ENCODE measurements at regions not wholly inside any gene's neighbourhood (a gene's known extent, or its start where the extent isn't known, plus 50 kb on each side); places are given as distances from the start of the nearest gene placed in this dataset.

- TF ChIP-seq, protein P1, sequence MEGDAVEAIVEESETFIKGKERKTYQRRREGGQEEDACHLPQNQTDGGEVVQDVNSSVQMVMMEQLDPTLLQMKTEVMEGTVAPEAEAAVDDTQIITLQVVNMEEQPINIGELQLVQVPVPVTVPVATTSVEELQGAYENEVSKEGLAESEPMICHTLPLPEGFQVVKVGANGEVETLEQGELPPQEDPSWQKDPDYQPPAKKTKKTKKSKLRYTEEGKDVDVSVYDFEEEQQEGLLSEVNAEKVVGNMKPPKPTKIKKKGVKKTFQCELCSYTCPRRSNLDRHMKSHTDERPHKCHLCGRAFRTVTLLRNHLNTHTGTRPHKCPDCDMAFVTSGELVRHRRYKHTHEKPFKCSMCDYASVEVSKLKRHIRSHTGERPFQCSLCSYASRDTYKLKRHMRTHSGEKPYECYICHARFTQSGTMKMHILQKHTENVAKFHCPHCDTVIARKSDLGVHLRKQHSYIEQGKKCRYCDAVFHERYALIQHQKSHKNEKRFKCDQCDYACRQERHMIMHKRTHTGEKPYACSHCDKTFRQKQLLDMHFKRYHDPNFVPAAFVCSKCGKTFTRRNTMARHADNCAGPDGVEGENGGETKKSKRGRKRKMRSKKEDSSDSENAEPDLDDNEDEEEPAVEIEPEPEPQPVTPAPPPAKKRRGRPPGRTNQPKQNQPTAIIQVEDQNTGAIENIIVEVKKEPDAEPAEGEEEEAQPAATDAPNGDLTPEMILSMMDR (IDR thresholded peaks at IDR 0.05; ENCODE audit: control insufficient read depth, extremely low read depth, insufficient read depth), result no peak
- DNase-seq (ENCODE audit: low read depth), result no peak
- no peak overlapping the region for H3K4me3 ChIP-seq (ENCODE audit: low read depth, low read length)
These were observed 70.4 kb upstream of the TMEM17 start for GRCh38 chr2:62576276-62576939.

- no peak for DNase-seq (ENCODE audit: low read depth)
- no peak overlapping the region for H3K4me3 ChIP-seq (ENCODE audit: low read depth, low read length)
- TF ChIP-seq, protein P1 (IDR thresholded peaks at IDR 0.05; ENCODE audit: control insufficient read depth, extremely low read depth, insufficient read depth), result no peak
These were observed 67.9 kb upstream of the TMEM17 start for GRCh38 chr2:62573936-62574335.

DNA sequence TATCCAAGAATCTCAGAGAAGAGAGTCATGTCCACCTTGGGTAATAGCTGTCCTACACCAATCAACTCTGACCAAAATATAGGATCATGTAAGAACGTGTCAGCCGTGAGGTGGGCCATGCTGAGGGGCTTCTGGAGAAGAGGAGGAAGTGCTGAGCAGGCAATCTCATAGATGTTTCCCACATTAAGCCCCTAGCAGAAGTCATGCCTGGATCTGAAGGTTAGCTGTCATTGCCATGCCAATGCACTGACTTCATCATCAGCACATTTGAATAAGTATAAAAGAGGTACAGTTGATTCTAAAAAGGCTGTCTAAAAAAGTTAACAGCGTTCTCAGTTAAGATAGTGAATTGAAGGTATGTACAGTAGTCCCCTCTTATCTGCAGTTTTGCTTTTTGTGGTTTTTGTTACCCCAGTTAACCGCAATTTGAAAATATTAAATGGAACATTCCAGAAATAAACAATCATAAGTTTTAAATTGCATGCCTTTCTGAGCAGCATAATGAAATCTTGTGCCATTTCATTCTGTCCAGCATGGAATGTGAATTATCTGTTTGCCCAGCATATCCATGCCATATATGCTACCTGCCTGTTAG, 67.2 kb upstream of the TMEM17 start:
- TF ChIP-seq, protein P1 (IDR thresholded peaks at IDR 0.05; ENCODE audit: control insufficient read depth, extremely low read depth, insufficient read depth), result no peak
- H3K4me3 ChIP-seq (ENCODE audit: low read depth, low read length), result no peak overlapping the region
- DNase-seq (ENCODE audit: low read depth), result no peak

DNA sequence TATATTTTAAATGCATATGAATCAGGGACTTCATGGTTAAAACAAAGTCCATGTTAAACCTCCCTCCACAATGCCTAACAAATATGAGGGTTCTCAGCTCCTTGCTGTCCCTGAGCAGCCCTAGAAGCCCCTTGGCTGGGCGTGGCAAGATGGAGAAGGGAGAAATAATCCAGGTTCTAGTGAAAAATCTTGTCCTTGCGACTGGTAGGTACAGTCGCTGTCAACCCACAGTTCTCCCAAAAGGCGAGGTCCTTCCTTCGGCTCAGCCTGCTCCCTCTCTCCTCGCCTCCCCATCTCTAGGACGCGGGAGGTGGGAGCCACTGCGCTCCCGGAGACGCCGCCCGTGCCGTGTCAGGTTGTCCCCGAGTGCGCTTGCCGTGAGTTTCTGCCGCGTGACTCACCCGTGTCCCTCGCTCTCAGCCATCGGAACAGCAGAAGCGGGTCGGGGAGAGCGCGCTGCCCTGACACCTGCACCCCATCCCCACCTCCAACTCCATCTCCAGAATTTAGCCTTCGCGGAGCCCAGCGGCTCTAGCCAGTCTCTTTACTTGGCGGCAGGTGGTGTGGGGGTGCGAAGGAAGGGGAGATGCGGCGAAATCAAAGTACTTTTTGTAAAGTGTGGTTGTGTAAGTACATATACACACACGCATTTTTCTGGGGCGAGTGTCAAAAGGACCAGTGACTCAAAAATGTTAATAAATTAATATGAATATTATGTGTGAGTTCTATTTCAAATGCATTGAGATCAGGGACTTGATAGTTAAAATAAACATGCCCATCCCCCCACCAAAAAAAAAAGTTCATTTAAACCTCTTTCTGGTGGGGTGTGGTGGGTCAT, 65.1 kb upstream of the TMEM17 start:
- H3K4me3 ChIP-seq (ENCODE audit: low read depth, low read length), result no peak overlapping the region
- TF ChIP-seq, protein P1 (IDR thresholded peaks at IDR 0.05; ENCODE audit: control insufficient read depth, extremely low read depth, insufficient read depth), result no peak
- DNase-seq (ENCODE audit: low read depth), result no peak

DNA sequence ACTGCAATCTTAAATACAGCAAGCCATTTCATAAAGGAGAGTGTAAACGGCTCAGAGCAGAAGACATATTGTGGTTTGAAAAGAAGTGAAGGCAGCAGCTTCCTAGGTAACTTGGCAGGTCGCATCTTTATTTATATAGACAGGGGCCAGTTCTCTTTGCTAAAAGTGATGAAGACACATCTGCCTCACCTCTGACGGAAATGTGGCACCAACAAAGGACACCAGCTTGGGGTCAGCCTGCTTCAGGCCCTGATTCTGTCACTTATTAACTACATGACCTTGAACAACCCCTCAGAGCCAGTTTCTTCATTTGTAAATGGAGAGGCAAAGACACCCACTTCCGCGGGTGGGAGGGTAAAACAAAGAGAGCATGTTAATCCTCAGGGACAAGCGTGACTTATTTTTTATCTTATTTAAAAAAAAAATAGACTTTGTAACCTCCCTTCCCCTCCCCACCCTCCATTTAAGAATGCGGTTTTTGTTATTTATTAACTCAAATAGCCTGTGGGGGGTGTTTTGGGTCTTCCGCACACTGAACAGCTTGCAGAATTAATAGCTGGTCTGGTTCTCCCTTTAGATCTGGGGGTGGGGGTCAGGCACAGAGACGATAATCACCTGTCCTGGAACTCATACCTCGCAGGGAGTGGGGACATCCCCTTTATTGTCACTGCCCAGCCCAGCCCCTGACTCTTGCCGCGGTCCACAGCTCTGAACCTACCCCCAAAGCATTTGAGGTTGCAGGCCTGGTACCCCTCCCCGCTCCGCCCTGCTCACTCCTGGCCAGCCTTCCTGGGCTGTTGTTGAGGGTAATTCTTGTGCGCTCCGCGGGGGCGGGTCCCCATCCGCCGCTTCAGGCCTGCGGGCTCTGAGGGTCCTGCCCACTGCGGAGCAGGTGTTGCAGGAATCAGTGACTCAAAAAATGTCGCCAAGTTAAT, 64.2 kb upstream of the TMEM17 start:
- TF ChIP-seq, protein P1 (IDR thresholded peaks at IDR 0.05; ENCODE audit: control insufficient read depth, extremely low read depth, insufficient read depth), result no peak
- no peak overlapping the region for H3K4me3 ChIP-seq (ENCODE audit: low read depth, low read length)
- DNase-seq (ENCODE audit: low read depth), result no peak

Measured in LNCaP clone FGC (cell line).